ENCODE measurements at regions not wholly inside any gene's neighbourhood (a gene's known extent, or its start where the extent isn't known, plus 50 kb on each side); places are given as distances from the start of the nearest gene placed in this dataset.

DNA sequence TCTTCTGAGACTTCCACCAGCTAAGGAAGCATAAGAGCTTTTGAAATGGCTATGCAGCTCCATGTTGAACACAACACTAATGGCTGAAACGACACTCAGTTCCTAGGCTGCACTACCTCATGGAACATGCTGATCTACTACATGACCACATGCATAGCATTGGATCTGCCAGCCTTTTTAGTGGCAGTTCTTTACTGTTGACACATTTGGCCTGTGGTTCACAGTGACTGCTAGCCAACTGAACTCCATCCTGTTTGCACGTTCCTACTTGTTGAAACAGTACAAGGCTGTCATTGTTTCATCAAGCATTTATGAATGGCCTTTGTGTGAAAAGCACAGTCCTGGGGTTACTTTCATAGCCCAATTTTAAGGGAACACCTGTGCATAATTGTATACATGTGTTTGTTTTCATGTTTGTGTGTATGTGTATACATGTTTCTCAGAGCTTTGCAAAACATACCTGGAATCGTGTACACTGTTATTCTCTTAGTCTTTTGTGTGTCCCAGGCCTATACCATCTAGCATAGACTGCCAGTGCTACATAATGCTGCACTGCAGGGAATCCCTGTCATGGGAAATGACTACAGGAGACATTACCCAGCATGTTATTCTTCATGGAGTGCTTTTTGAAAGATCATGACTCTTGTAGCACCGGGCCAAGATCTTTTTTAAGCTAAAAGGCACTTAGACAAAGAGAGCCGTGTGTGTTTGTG, 179.6 kb upstream of the ESRRG start:
- TF ChIP-seq, protein P1, sequence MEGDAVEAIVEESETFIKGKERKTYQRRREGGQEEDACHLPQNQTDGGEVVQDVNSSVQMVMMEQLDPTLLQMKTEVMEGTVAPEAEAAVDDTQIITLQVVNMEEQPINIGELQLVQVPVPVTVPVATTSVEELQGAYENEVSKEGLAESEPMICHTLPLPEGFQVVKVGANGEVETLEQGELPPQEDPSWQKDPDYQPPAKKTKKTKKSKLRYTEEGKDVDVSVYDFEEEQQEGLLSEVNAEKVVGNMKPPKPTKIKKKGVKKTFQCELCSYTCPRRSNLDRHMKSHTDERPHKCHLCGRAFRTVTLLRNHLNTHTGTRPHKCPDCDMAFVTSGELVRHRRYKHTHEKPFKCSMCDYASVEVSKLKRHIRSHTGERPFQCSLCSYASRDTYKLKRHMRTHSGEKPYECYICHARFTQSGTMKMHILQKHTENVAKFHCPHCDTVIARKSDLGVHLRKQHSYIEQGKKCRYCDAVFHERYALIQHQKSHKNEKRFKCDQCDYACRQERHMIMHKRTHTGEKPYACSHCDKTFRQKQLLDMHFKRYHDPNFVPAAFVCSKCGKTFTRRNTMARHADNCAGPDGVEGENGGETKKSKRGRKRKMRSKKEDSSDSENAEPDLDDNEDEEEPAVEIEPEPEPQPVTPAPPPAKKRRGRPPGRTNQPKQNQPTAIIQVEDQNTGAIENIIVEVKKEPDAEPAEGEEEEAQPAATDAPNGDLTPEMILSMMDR (IDR thresholded peaks at IDR 0.05): no peak
- H3K27ac ChIP-seq: no peak overlapping the region
- H3K4me3 ChIP-seq: no peak overlapping the region
- DNase-seq (ENCODE audit: low spot score): no peak

DNA sequence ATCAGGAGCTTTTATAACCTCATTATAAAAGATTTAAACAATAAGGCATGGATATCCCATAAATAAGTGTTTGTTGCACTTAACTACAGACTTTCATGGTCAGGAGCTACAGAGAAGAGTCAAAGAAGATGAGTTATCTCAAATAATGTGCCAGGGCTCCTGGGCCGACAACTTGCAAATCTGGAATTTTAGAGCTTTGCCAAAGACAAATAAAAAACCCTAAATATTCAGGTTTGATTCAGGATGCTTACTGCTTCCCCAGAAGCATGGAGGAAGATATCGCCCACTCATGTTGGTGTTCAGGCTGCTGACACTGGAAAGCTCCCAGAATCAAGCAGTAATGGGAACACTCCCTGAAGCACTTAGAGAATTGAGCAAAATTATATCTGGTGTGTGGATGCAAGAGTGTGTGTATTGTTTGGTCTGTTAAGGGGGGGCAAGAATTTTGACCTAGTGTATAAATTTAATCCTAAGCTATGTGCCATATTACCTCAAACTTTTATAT, 176.9 kb upstream of the ESRRG start:
- Histone ChIP-seq H3K4me3 (no peak overlapping the region), H3K27ac (no peak overlapping the region)
- TF ChIP-seq, protein P1 (IDR thresholded peaks at IDR 0.05): no peak
- DNase-seq (ENCODE audit: low spot score): no peak

DNA sequence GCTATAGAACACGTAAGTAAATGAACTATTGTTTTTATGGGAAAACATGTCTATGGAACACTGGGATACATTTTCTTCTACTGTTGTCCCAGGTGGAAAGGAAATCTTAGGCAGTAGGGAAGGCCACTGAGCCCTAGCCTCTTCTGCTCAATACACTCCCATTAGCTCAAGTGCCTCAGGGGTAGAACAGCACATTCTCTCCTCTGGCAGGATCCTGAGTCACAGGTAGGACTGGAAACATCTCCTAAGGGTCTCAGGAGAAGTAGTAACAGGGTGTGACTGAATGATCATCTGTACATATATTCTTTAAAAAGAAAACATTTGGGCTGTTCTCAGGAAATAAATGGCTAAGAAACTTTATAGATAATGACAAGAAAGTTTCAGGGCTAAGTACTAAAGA, 175.6 kb upstream of the ESRRG start:
- H3K4me3 ChIP-seq: no peak overlapping the region
- DNase-seq (ENCODE audit: low spot score): no peak
- TF ChIP-seq, protein P1 (IDR thresholded peaks at IDR 0.05): no peak
- H3K27ac ChIP-seq: no peak overlapping the region

DNA sequence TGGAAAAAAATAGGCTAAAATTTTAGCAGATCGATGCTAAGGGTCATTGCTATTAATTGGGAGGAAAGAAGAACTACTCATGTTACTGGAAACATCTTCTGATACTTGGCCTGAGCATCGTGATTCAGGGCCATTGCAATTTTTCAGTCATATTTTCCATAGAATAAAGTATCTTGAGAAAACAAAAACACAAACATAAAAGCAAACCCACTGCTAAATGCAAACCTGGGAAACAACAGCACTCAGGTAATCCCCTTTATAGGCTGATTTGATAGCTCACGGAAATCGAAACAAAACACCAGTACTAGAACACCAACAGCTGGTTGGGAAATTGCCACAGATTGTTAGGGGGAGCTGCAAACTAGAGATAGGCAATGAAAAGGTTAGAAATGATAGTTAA, 172.9 kb upstream of the ESRRG start:
- Histone ChIP-seq H3K27ac (no peak overlapping the region), H3K4me3 (no peak overlapping the region)
- TF ChIP-seq, protein P1 (IDR thresholded peaks at IDR 0.05): no peak
- DNase-seq (ENCODE audit: low spot score): no peak

DNA sequence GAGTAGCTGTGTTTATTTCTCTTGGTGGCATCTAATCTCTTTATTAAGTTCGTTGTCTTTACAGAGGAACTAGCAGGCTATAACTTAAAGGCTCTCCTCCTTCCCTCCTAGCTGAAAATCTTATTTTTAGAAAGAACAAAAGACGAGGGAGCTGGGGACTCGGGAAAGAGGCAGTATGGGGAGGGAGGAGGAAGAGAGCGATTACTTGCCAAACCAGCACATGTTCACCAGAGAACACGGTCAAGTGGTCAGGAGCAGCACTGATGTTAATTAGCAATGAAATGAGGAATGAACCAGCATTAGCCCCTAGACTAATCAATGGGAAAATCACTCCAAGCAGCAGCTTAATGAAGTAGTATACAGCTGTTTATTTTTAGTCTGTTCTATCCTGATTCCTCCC, 171.3 kb upstream of the ESRRG start:
- Histone ChIP-seq H3K4me3 (no peak overlapping the region), H3K27ac (no peak overlapping the region)
- no peak for DNase-seq (ENCODE audit: low spot score)
- TF ChIP-seq, protein P1 (IDR thresholded peaks at IDR 0.05): no peak

DNA sequence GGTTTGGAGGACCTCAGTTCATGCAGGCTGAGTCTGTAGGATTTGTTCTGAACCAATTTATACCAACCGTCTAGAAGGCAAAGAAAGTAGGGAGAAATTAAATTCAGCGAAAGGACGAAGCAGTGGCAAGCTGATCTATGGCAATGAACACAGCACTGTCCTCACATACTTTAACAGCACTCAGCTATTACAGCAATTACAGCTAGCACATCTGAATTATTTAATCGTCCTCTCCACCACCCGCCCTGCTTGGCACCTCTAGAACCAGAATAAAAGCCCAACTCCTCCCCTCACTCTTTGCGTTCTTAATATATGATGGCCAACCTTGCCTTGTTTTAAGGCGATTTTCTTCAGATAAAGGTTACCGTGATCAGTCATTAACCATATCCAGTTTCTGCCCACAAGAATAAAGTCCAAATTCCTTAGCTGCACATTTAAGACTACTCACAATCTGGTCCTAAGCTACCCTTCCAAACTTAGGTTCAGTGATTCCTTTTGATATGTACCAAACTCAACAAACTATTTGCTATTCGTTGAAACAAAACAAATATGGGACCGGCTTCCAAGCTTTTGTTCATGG, 169.4 kb upstream of the ESRRG start:
- no peak overlapping the region for H3K27ac ChIP-seq
- DNase-seq (ENCODE audit: low spot score): no peak
- TF ChIP-seq, protein P1 (IDR thresholded peaks at IDR 0.05): no peak
- H3K4me3 ChIP-seq: no peak overlapping the region

DNA sequence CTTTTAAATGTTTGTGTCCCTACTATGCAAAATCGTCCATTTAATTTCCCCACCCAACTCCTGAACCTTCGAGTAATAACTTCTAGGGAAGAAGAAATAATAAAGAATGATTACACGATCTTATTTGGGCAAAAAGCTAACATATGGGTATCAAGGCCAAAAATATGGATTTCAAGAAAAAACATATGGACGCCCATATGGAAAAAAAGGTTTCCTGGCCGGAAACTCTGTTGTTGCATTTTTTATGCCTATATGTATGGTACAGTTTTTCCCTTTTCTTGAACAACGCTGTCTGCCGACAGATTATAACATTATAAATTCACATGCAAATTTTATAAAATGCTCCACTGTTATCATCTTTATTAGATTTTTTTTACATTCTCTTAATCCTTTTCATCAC, 167.6 kb upstream of the ESRRG start:
- DNase-seq (ENCODE audit: low spot score): no peak
- no peak overlapping the region for H3K4me3 ChIP-seq
- H3K27ac ChIP-seq: no peak overlapping the region
- TF ChIP-seq, protein P1 (IDR thresholded peaks at IDR 0.05): no peak
